ENCODE measurements at regions not wholly inside any gene's neighbourhood (a gene's known extent, or its start where the extent isn't known, plus 50 kb on each side); places are given as distances from the start of the nearest gene placed in this dataset.
"Not testable (repeated sequence)": the region's sequence is repeated elsewhere in the genome, so short reads cannot be mapped to it uniquely, and the experiment has no call there.

- ATAC-seq (replicated peaks), result no peak
- no peak overlapping the region for H3K4me3 Mint-ChIP-seq
Measured at GRCh38 chr18:8904316-8904715, 198.2 kb upstream of the NDUFV2 start.

GRCh38 chr18:8908792-8909510 is 193.5 kb upstream of the NDUFV2 start:
- no peak for DNase-seq
- H3K36me3 Mint-ChIP-seq, result peaks cover 0 to 5% of the 10 kb centered on the region in 2 donors
- peaks cover 17 to 44% of the 10 kb centered on the region in 2 donors for H3K4me1 Mint-ChIP-seq
- H3K4me3 Mint-ChIP-seq, result no peak overlapping the region
- H3K27ac Mint-ChIP-seq, result no peak overlapping the region
- peaks cover 4 to 15% of the 10 kb centered on the region in 2 donors for H3K9me3 Mint-ChIP-seq
- no peak for ATAC-seq (replicated peaks)
- no peaks in the 10 kb centered on the region for H3K27me3 Mint-ChIP-seq

More at GRCh38 chr18:8904316-8904715, 198.2 kb upstream of the NDUFV2 start:
- Mint-ChIP-seq H3K36me3 (peaks cover 0 to 4% of the 10 kb centered on the region in 2 donors), H3K9me3 (peaks cover 4 to 11% of the 10 kb centered on the region in 2 donors), H3K4me1 (peaks cover 3 to 5% of the 10 kb centered on the region in 2 donors), H3K27me3 (no peaks in the 10 kb centered on the region), H3K27ac (peak overlapping the region; percentile 6)
- DNase-seq, result no peak

GRCh38 chr18:8910186-8910822 is 192.2 kb upstream of the NDUFV2 start:
- peaks cover 13 to 21% of the 10 kb centered on the region in 2 donors for H3K9me3 Mint-ChIP-seq
- DNase-seq (no peak), ATAC-seq (replicated peaks) (peak; percentile 47 to 52)
- no peak overlapping the region for H3K27ac Mint-ChIP-seq
- H3K4me3 Mint-ChIP-seq, result peak overlapping the region in 1 of 2 donors; percentile 47
- H3K4me1 Mint-ChIP-seq, result peaks cover 22 to 49% of the 10 kb centered on the region in 2 donors
- no peaks in the 10 kb centered on the region for H3K27me3 Mint-ChIP-seq
- H3K36me3 Mint-ChIP-seq, result peaks cover 9 to 11% of the 10 kb centered on the region in 2 donors

GRCh38 chr18:8910843-8911242 is 191.7 kb upstream of the NDUFV2 start:
- Mint-ChIP-seq H3K4me1 (peaks cover 22 to 49% of the 10 kb centered on the region in 2 donors), H3K4me3 (peak overlapping the region; percentile 34 to 47), H3K27ac (peak overlapping the region; percentile 39), H3K9me3 (peaks cover 13 to 20% of the 10 kb centered on the region in 2 donors), H3K36me3 (peaks cover 9 to 11% of the 10 kb centered on the region in 2 donors), H3K27me3 (no peaks in the 10 kb centered on the region)
- ATAC-seq (replicated peaks), result peak in 1 of 2 donors; percentile 9
- DNase-seq, result no peak

- DNase-seq (no peak), ATAC-seq (replicated peaks) (peak; percentile 71 to 77)
- no peaks in the 10 kb centered on the region for H3K27me3 Mint-ChIP-seq
- peaks cover 9 to 11% of the 10 kb centered on the region in 2 donors for H3K36me3 Mint-ChIP-seq
- H3K4me3 Mint-ChIP-seq, result peak overlapping the region; percentile 72 to 82
- H3K4me1 Mint-ChIP-seq, result peaks cover 23 to 52% of the 10 kb centered on the region in 2 donors
- peak overlapping the region; percentile 99 for H3K27ac Mint-ChIP-seq
- peaks cover 13 to 20% of the 10 kb centered on the region in 2 donors for H3K9me3 Mint-ChIP-seq
Measured at GRCh38 chr18:8911408-8912340, 190.8 kb upstream of the NDUFV2 start.

DNA sequence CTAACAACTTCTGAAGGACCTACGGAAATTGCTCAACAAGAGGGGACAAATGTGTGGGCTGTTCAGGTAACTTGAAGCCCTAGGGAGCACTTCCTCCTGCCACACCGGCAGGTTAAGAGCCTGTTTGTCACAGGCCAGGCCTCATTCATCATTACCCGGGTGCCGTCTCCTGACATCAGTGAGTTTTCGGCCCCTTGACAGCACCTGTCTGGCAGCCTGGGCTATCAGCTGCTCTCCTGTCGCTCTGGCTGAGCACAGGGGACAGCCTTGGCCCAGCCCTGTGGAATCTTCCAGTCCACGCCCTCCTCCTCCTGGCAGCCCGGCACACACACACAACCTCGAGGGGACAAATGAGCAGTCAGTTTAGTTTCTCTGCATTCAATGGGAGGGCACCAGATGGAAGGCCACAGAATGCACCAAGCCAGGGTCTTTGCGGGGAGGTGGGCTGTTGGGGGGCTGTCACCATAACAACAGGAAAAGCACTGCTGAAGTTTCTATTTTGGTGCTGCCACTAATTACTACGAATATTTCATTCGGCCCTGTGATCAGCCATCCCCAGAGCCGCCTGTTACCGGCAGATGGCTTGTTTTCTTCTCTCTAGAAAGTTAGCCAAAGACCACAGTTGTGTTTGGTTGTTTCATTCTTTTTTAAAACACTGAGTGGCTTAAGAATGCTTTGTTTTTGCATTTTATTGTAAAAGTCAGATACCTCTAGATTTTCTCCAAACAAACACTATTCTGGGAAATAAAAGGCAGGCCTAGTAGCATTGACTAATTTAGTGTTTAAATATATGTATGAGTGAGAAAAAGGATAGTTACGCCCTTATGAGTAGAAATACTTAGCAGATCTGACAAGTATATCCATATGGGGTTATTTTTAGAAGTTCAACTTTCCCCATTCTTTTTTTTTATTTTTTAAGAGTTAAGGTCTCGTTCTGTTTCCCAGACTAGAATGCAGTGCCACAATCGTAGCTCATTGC is 189.9 kb upstream of the NDUFV2 start:
- H3K9me3 Mint-ChIP-seq, result peaks cover 13 to 20% of the 10 kb centered on the region in 2 donors
- ATAC-seq (replicated peaks) (peak; percentile 64 to 68), DNase-seq (peak; percentile 35)
- no peaks in the 10 kb centered on the region for H3K27me3 Mint-ChIP-seq
- H3K27ac Mint-ChIP-seq, result peak overlapping the region; percentile 99
- peaks cover 29 to 58% of the 10 kb centered on the region in 2 donors for H3K4me1 Mint-ChIP-seq
- H3K4me3 Mint-ChIP-seq, result peak overlapping the region; percentile 72 to 82
- peaks cover 9 to 11% of the 10 kb centered on the region in 2 donors for H3K36me3 Mint-ChIP-seq

DNA sequence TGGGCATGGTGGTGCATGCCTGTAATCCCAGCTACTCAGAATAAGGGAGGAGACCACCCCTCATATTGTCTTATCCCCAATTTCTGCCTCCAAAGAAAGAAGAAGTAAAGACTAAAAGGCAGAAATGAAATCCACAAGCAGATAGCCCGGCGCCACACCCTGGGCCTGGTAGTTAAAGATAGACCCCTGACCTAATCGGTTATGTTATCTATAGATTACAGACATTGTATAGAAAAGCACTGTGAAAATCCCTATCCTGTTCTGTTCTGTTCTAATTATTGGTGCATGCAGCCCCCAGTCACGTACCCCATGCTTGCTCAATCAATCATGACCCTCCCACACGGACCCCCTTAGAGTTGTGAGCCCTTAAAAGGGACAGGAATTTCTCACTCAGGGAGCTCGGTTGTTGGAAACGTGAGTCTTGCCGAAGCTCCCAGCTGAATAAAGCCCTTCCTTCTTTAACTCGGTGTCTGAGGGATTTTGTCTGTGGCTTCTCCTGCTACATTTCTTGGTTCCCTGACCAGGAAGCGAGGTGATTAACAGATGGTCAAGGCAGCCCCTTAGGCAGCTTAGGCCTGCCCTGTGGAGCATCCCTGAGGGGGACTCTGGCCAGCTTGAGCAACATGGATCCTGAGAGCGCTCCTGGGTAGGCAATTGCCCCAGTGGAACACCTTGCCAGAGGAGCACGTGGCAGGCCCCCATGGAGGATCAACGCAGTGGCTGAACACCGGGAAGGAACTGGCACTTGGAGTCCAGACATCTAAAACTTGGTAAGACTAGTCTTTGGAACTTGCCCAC is 188.7 kb upstream of the NDUFV2 start:
- ATAC-seq (replicated peaks); H3K27me3 Mint-ChIP-seq; H3K4me3 Mint-ChIP-seq; DNase-seq; H3K36me3 Mint-ChIP-seq: not testable (repeated sequence)
- Mint-ChIP-seq H3K27ac (peak overlapping the region; percentile 56), H3K9me3 (peaks cover 9 to 12% of the 10 kb centered on the region in 2 donors), H3K4me1 (peaks cover 29 to 58% of the 10 kb centered on the region in 2 donors)

GRCh38 chr18:8914404-8915264 is 187.9 kb upstream of the NDUFV2 start:
- not testable (repeated sequence) for DNase-seq, H3K36me3 Mint-ChIP-seq

DNA sequence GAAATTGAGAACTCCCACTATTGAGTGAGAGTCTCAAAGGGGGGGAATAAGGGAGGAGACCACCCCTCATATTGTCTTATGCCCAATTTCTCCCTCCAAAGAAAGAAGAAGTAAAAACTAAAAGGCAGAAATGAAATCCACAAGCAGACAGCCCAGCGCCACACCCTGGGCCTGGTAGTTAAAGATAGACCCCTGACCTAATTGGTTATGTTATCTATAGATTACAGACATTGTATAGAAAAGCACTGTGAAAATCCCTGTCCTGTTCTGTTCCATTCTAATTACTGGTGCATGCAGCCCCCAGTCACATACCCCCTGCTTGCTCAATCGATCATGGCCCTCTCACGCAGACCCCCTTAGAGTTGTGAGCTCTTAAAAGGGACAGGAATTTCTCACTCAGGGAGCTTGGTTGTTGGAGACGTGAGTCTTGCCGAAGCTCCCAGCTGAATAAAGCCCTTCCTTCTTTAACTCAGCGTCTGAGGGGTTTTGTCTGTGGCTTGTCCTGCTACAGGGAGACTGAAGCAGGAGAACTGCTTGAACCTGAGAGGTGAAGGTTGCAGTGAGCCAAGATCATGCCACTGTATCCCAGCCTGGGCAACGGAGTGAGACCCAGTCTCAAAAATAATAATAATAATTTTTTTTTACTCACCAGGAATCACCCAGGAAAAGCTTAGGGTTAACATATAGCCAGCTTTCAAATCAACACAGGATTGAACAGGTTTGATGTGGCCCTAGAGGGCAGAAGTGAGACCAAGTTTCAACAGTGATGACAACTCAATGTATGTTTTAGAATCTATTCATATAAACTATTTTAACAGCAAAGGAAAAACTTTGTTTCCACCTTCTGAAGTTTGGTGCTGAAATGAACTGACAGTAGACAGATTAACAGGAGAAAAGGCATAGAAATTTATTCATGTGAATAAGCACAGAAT is 181.4 kb upstream of the NDUFV2 start:
- not testable (repeated sequence) for ATAC-seq (replicated peaks); H3K36me3 Mint-ChIP-seq; DNase-seq; H3K27me3 Mint-ChIP-seq; H3K27ac Mint-ChIP-seq; H3K9me3 Mint-ChIP-seq; H3K4me3 Mint-ChIP-seq
- H3K4me1 Mint-ChIP-seq, result peaks cover 10 to 15% of the 10 kb centered on the region in 2 donors

More at GRCh38 chr18:8914404-8915264, 187.9 kb upstream of the NDUFV2 start:
- Mint-ChIP-seq H3K4me1 (peaks cover 29 to 58% of the 10 kb centered on the region in 2 donors), H3K9me3 (peaks cover 9 to 12% of the 10 kb centered on the region in 2 donors), H3K27ac (peak overlapping the region; percentile 42)
- not testable (repeated sequence) for ATAC-seq (replicated peaks); H3K4me3 Mint-ChIP-seq; H3K27me3 Mint-ChIP-seq

DNA sequence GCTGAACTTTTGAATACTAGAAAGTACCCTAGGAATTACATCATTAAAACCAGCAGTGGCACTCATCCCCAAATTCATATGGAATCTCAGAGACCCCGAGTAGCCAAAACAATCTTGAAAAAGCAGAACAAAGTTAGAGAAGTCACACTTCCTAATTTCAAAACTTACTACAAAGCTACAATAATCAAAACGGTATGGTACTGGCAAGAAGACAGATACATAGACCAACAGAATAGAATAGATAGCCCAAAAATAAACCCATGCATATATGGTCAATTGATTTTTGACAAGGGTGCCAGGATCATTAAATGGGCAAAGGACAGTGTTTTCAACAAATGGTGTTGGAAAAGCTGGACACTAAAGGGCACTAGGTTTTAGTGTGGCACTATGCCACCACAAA is 176.0 kb upstream of the NDUFV2 start:
- ATAC-seq (replicated peaks) (no peak), DNase-seq (no peak)
- peaks cover 2 to 12% of the 10 kb centered on the region in 2 donors for H3K36me3 Mint-ChIP-seq
- no peak overlapping the region for H3K27ac Mint-ChIP-seq
- no peak overlapping the region for H3K4me3 Mint-ChIP-seq
- H3K4me1 Mint-ChIP-seq, result peaks cover 6 to 7% of the 10 kb centered on the region in 2 donors
- H3K9me3 Mint-ChIP-seq, result peaks cover 16 to 20% of the 10 kb centered on the region in 2 donors
- no peaks in the 10 kb centered on the region for H3K27me3 Mint-ChIP-seq

- H3K4me3 Mint-ChIP-seq, result no peak overlapping the region
- H3K4me1 Mint-ChIP-seq, result peaks cover 6 to 10% of the 10 kb centered on the region in 2 donors
- H3K27me3 Mint-ChIP-seq, result no peaks in the 10 kb centered on the region
- H3K36me3 Mint-ChIP-seq, result peaks cover 2 to 12% of the 10 kb centered on the region in 2 donors
- H3K27ac Mint-ChIP-seq, result no peak overlapping the region
- DNase-seq (no peak), ATAC-seq (replicated peaks) (no peak)
- peaks cover 16 to 20% of the 10 kb centered on the region in 2 donors for H3K9me3 Mint-ChIP-seq
Measured at GRCh38 chr18:8928044-8928443, 174.5 kb upstream of the NDUFV2 start.

Measured in stimulated activated naive B cell treated with anti-CD40 and anti-IgM and Interleukin-4, amounts not matched to agents 10 μg/mL and 1 μg/mL and 100 μg/mL, for 72 hours (primary cell).